ENCODE measurements at regions not wholly inside any gene's neighbourhood (a gene's known extent, or its start where the extent isn't known, plus 50 kb on each side); places are given as distances from the start of the nearest gene placed in this dataset.

- intact Hi-C loops (cut with micrococcal nuclease), result no loop called here
- Histone ChIP-seq H3K4me1 (ENCODE audit: control insufficient read depth in 2 of 2, insufficient read depth in 2 of 2, low read length in 2 of 2) (peaks cover 4 to 22% of the 10 kb centered on the region in 2 donors), H3K27me3 (replicated peaks in 1 of 4; ENCODE audit: control extremely low read depth in 1 of 4, control insufficient read depth in 3 of 4, insufficient read depth in 4 of 4, low read length in 3 of 4) (peaks cover 0 to 5% (median 0%) of the 10 kb centered on the region in 4 experiments), H3K9me3 (ENCODE audit: control extremely low read depth in 1 of 3, control insufficient read depth in 2 of 3, insufficient read depth in 1 of 3, low read length in 2 of 3) (no peaks in the 10 kb centered on the region), H3K27ac (ENCODE audit: low read length in 2 of 2) (no peak overlapping the region), H3K9ac (ENCODE audit: low read length) (no peak overlapping the region), H3K4me3 (ENCODE audit: control extremely low read depth in 1 of 5, extremely low read depth in 1 of 5, insufficient read depth in 1 of 5, low read depth in 2 of 5, low read length in 4 of 5) (no peak overlapping the region), H3K36me3 (replicated peaks in 1 of 2; ENCODE audit: control extremely low read depth in 1 of 2, control insufficient read depth in 1 of 2, extremely low read depth in 1 of 2, insufficient read depth in 2 of 2, low read length in 1 of 2) (no peaks in the 10 kb centered on the region), H2AFZ (ENCODE audit: insufficient read depth, low read depth, low read length, poor library complexity, severe bottlenecking) (no peak overlapping the region), H3K79me2 (ENCODE audit: control insufficient read depth, insufficient read depth, low read length) (no peaks in the 10 kb centered on the region), H3K4me2 (replicated peaks; ENCODE audit: low read depth, low read length, poor library complexity, severe bottlenecking) (no peak overlapping the region), H4K20me1 (ENCODE audit: control insufficient read depth, insufficient read depth, low read length, poor library complexity, severe bottlenecking) (no peaks in the 10 kb centered on the region)
- WGBS (ENCODE audit: insufficient coverage), result 94% methylated on average over 14 of the region's 15 CpGs
- CTCF ChIA-PET, result interaction anchor here (1.6 kb wide), 1 partner anchor 54 kb away, joined by 4 read pairs; the partner anchor contains the start of gene BCL6
- TF ChIP-seq CTCF (IDR thresholded peaks at IDR 0.05) (no peak), EZH2 (IDR thresholded peaks at IDR 0.05; ENCODE audit: borderline replicate concordance, insufficient read depth, low read depth, low read length, poor library complexity, severe bottlenecking) (no peak)
- Mint-ChIP-seq H3K9me3 (ENCODE audit: insufficient read depth) (no peaks in the 10 kb centered on the region), H3K27ac (no peak overlapping the region), H3K4me3 (no peak overlapping the region), H3K4me1 (peaks cover 25% of the 10 kb centered on the region), H3K27me3 (peaks cover 6% of the 10 kb centered on the region)
- ATAC-seq (ENCODE audit: low read depth), result no peak
- DNase-seq, result no peak
- POLR2A ChIA-PET, result no interaction called here
Measured at GRCh38 chr3:187798531-187799530, 53.6 kb upstream of the BCL6 start.

Data from B cell (primary cell).